ENCODE measurements at regions not wholly inside any gene's neighbourhood (a gene's known extent, or its start where the extent isn't known, plus 50 kb on each side); places are given as distances from the start of the nearest gene placed in this dataset.

DNA sequence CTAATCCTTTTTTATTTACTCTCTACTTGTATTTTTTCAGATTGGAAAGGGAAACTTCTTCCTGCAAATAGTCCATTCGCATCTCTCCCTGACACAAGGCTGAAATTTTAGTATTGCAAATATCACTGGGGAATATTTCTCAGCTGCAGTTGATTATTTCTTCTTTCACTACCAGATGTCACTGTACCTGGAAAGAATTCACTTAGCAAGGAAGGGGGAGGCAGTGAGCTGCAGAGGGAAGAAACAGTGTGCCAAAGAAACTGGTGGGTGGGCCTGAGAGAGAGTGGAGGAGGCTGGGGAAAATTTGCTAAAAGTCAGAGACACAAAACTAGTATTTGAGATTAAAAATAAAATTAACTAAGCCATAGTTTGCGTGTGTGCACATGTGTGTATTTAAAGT, 142.3 kb upstream of the STT3B start:
- Mint-ChIP-seq H3K36me3 (ENCODE audit: insufficient read depth in 1 of 3, low read depth in 3 of 3) (peaks cover 0 to 6% (median 0%) of the 10 kb centered on the region in 3 experiments; a peak in 3 of 7 replicates), H3K27me3 (ENCODE audit: low read depth) (peaks cover 35% of the 10 kb centered on the region), H3K4me1 (peaks cover 23 to 27% of the 10 kb centered on the region in 2 experiments), H3K9me3 (peaks cover 6 to 8% of the 10 kb centered on the region in 2 experiments; a peak in 3 of 5 replicates), H3K27ac (no peak overlapping the region; a peak in 1 of 7 replicates), H3K4me3 (no peak overlapping the region)
- Histone ChIP-seq H3K9me3 (ENCODE audit: control insufficient read depth, low read depth, low read length) (no peaks in the 10 kb centered on the region), H2BK15ac (ENCODE audit: low read depth, low read length) (no peak overlapping the region), H3K27ac (ENCODE audit: insufficient read length, low read depth, low read length) (no peak overlapping the region), H4K8ac (replicated peaks; ENCODE audit: insufficient read length, low read depth, low read length) (no peak overlapping the region), H3K56ac (ENCODE audit: insufficient read length, low read depth, low read length) (no peak overlapping the region), H4K20me1 (ENCODE audit: control insufficient read depth, insufficient read depth, insufficient read length) (no peaks in the 10 kb centered on the region), H3K4me1 (ENCODE audit: insufficient read depth, low read length) (peaks cover 8% of the 10 kb centered on the region; the same call in 1 of the 2 replicates), H3K79me2 (ENCODE audit: insufficient read depth, low read length) (no peaks in the 10 kb centered on the region), H4K91ac (ENCODE audit: insufficient read length, low read depth, low read length) (no peak overlapping the region), H3K14ac (ENCODE audit: insufficient read depth, low read length) (no peak overlapping the region), H3K79me1 (ENCODE audit: insufficient read depth, low read depth, low read length, poor library complexity, severe bottlenecking) (no peaks in the 10 kb centered on the region), H2BK5ac (ENCODE audit: insufficient read length, low read length) (no peak overlapping the region), H3K18ac (ENCODE audit: insufficient read length, low read depth, low read length) (no peak overlapping the region), H3K23me2 (ENCODE audit: insufficient read length, low read depth, low read length, poor library complexity, severe bottlenecking) (no peaks in the 10 kb centered on the region), H3K4me2 (ENCODE audit: insufficient read depth, insufficient read length, low read length) (no peak overlapping the region), H2BK120ac (ENCODE audit: low read depth, low read length, poor library complexity, severe bottlenecking) (no peak overlapping the region), H3K4ac (ENCODE audit: low read depth, low read length) (no peak overlapping the region), H2AFZ (ENCODE audit: low read length) (no peak overlapping the region), H2AK5ac (ENCODE audit: insufficient read length, low read length) (no peak overlapping the region), H3T11ph (ENCODE audit: low read length) (no peak overlapping the region), H3K9ac (ENCODE audit: extremely low read depth, insufficient read length, low read length) (no peak overlapping the region), H3K23ac (ENCODE audit: insufficient read length, low read depth, low read length) (no peak overlapping the region), H3K27me3 (ENCODE audit: insufficient read depth, low read length) (peaks cover 2% of the 10 kb centered on the region; the same call in 1 of the 2 replicates), H2BK20ac (ENCODE audit: low read depth, low read length, poor library complexity, severe bottlenecking) (no peak overlapping the region), H2BK12ac (ENCODE audit: insufficient read length, low read depth, low read length) (no peak overlapping the region), H4K5ac (ENCODE audit: insufficient read length, low read depth, low read length) (no peak overlapping the region)
- no peak for DNase-seq
- no CpG with 5 or more reads among the region's 2 CpGs for WGBS (ENCODE audit: extremely low coverage, insufficient read length, low lambda C conversion rate)
- TF ChIP-seq, protein P1, sequence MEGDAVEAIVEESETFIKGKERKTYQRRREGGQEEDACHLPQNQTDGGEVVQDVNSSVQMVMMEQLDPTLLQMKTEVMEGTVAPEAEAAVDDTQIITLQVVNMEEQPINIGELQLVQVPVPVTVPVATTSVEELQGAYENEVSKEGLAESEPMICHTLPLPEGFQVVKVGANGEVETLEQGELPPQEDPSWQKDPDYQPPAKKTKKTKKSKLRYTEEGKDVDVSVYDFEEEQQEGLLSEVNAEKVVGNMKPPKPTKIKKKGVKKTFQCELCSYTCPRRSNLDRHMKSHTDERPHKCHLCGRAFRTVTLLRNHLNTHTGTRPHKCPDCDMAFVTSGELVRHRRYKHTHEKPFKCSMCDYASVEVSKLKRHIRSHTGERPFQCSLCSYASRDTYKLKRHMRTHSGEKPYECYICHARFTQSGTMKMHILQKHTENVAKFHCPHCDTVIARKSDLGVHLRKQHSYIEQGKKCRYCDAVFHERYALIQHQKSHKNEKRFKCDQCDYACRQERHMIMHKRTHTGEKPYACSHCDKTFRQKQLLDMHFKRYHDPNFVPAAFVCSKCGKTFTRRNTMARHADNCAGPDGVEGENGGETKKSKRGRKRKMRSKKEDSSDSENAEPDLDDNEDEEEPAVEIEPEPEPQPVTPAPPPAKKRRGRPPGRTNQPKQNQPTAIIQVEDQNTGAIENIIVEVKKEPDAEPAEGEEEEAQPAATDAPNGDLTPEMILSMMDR (conservative IDR thresholded peaks at IDR 0.05): no peak
